ENCODE measurements at regions not wholly inside any gene's neighbourhood (a gene's known extent, or its start where the extent isn't known, plus 50 kb on each side); places are given as distances from the start of the nearest gene placed in this dataset.

- TF ChIP-seq, protein P1, sequence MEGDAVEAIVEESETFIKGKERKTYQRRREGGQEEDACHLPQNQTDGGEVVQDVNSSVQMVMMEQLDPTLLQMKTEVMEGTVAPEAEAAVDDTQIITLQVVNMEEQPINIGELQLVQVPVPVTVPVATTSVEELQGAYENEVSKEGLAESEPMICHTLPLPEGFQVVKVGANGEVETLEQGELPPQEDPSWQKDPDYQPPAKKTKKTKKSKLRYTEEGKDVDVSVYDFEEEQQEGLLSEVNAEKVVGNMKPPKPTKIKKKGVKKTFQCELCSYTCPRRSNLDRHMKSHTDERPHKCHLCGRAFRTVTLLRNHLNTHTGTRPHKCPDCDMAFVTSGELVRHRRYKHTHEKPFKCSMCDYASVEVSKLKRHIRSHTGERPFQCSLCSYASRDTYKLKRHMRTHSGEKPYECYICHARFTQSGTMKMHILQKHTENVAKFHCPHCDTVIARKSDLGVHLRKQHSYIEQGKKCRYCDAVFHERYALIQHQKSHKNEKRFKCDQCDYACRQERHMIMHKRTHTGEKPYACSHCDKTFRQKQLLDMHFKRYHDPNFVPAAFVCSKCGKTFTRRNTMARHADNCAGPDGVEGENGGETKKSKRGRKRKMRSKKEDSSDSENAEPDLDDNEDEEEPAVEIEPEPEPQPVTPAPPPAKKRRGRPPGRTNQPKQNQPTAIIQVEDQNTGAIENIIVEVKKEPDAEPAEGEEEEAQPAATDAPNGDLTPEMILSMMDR (IDR thresholded peaks at IDR 0.05) = no peak
- no peak for TF ChIP-seq POLR2AphosphoS5 (IDR thresholded peaks at IDR 0.05)
- no peak for TF ChIP-seq POLR2A (IDR thresholded peaks at IDR 0.05)
- TF ChIP-seq EP300 (IDR thresholded peaks at IDR 0.05; ENCODE audit: low read depth) = no peak
Measured at GRCh38 chr6:4291453-4292403, 156.4 kb upstream of the ECI2 start.

All from transverse colon (tissue), 4 donors.